ENCODE measurements at regions not wholly inside any gene's neighbourhood (a gene's known extent, or its start where the extent isn't known, plus 50 kb on each side); places are given as distances from the start of the nearest gene placed in this dataset.

- H3K4me3 Mint-ChIP-seq, result no peak overlapping the region
- no peak for ATAC-seq (replicated peaks in 1 of 2)
- H3K9me3 Mint-ChIP-seq, result no peaks in the 10 kb centered on the region
- no peaks in the 10 kb centered on the region for H3K36me3 Mint-ChIP-seq (ENCODE audit: insufficient read depth in 2 of 2)
- no peak overlapping the region for H3K27ac Mint-ChIP-seq
- H3K4me1 Mint-ChIP-seq (ENCODE audit: low read depth), result peaks cover 10% of the 10 kb centered on the region
- DNase-seq, result peak; percentile 3
- no peaks in the 10 kb centered on the region for H3K27me3 Mint-ChIP-seq (ENCODE audit: low read depth)
These were observed 242.8 kb upstream of the UBE2E2 start for GRCh38 chr3:22960105-22960984.

- Mint-ChIP-seq H3K27me3 (ENCODE audit: low read depth) (no peaks in the 10 kb centered on the region), H3K9me3 (no peaks in the 10 kb centered on the region), H3K4me3 (no peak overlapping the region), H3K36me3 (ENCODE audit: insufficient read depth in 2 of 2) (no peaks in the 10 kb centered on the region), H3K4me1 (ENCODE audit: low read depth) (peaks cover 10% of the 10 kb centered on the region), H3K27ac (no peak overlapping the region)
- DNase-seq (no peak), ATAC-seq (replicated peaks in 1 of 2) (no peak)
These were observed 240.9 kb upstream of the UBE2E2 start for GRCh38 chr3:22962244-22962643.

DNA sequence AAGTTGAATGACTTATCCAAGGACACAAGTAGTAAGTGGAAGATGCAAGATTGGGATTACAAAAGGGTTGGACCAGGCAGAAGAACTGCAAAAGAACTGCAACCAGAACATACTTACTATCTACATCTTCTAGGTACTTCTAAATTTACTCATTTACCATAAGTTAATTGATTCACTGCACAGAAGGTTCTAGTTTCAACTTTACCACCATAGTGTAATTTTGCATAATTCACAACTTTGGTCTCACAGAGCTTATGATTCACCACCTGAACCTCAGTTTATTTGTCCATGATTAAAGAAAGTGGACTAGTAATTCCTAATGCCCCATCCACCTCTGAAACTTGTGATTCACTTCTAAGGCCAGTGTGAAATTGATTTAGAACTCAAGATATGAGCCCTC is 236.8 kb upstream of the UBE2E2 start:
- no peaks in the 10 kb centered on the region for H3K9me3 Mint-ChIP-seq
- no peaks in the 10 kb centered on the region for H3K4me1 Mint-ChIP-seq (ENCODE audit: low read depth)
- DNase-seq, result no peak
- H3K36me3 Mint-ChIP-seq (ENCODE audit: insufficient read depth in 2 of 2), result no peaks in the 10 kb centered on the region
- H3K4me3 Mint-ChIP-seq, result no peak overlapping the region
- no peak for ATAC-seq (replicated peaks in 1 of 2)
- no peaks in the 10 kb centered on the region for H3K27me3 Mint-ChIP-seq (ENCODE audit: low read depth)
- no peak overlapping the region for H3K27ac Mint-ChIP-seq

DNA sequence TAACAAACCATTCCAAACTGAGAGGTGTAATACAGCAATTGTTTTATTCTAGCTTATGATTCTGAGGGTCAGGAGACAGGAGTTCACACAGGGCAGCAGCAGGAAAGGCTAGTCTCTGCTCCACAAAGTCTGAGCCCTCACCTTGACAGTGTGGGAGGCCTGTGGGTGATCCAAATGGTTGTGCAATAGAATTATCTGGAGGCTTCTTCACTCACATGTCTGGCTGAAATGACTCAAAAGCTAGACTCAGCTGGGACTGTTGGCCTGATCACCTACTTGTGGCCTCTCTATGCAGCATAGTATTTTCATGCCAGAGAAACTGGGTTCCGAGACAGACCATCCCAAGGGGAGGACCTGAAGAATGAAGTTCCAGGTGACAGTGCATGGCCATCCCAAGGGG is 233.9 kb upstream of the UBE2E2 start:
- H3K27ac Mint-ChIP-seq, result no peak overlapping the region
- no peaks in the 10 kb centered on the region for H3K9me3 Mint-ChIP-seq
- DNase-seq, result no peak
- no peaks in the 10 kb centered on the region for H3K36me3 Mint-ChIP-seq (ENCODE audit: insufficient read depth in 2 of 2)
- H3K27me3 Mint-ChIP-seq (ENCODE audit: low read depth), result no peaks in the 10 kb centered on the region
- no peak overlapping the region for H3K4me3 Mint-ChIP-seq
- no peaks in the 10 kb centered on the region for H3K4me1 Mint-ChIP-seq (ENCODE audit: low read depth)
- no peak for ATAC-seq (replicated peaks in 1 of 2)

- no peaks in the 10 kb centered on the region for H3K36me3 Mint-ChIP-seq (ENCODE audit: insufficient read depth in 2 of 2)
- no peaks in the 10 kb centered on the region for H3K27me3 Mint-ChIP-seq (ENCODE audit: low read depth)
- no peaks in the 10 kb centered on the region for H3K4me1 Mint-ChIP-seq (ENCODE audit: low read depth)
- H3K9me3 Mint-ChIP-seq, result no peaks in the 10 kb centered on the region
- DNase-seq (no peak), ATAC-seq (replicated peaks in 1 of 2) (no peak)
- H3K27ac Mint-ChIP-seq, result no peak overlapping the region
- H3K4me3 Mint-ChIP-seq, result no peak overlapping the region
These were observed 231.6 kb upstream of the UBE2E2 start for GRCh38 chr3:22971497-22971896.

- H3K27ac Mint-ChIP-seq, result no peak overlapping the region
- DNase-seq (no peak), ATAC-seq (replicated peaks in 1 of 2) (no peak)
- no peak overlapping the region for H3K4me3 Mint-ChIP-seq
- no peaks in the 10 kb centered on the region for H3K36me3 Mint-ChIP-seq (ENCODE audit: insufficient read depth in 2 of 2)
- no peaks in the 10 kb centered on the region for H3K9me3 Mint-ChIP-seq
- no peaks in the 10 kb centered on the region for H3K27me3 Mint-ChIP-seq (ENCODE audit: low read depth)
- H3K4me1 Mint-ChIP-seq (ENCODE audit: low read depth), result peaks cover 4% of the 10 kb centered on the region
These were observed 226.1 kb upstream of the UBE2E2 start for GRCh38 chr3:22977042-22977441.

DNA sequence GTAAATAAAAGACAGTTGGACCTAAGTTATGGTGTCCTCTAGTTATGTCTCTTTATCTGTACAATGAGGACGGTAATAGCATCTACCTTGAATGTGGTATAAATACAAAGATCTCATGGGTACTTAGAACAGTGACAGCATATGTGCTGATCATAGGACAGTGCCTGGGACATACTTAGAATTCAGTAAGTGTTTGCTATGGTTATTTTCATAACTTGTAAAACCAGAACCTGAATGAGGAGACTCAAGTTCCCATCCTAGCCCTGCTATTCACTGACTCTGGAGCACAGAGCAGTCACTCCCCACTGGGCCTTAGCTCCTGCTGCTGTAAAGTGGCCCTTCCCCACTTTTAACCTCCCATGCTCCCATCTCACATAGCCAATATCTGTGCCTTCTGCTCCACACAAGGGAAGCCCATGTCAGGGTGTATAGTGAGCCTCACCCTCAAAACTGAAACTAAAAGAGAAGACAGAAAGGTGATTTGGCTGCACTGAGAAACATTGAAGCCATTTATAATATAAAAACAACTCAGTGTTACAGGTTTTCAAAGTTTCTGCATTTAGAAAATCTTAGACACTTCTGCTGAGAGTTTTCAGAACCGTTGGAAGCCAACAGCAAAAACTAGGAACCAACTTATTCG is 225.4 kb upstream of the UBE2E2 start:
- ATAC-seq (replicated peaks in 1 of 2) (no peak), DNase-seq (no peak)
- no peaks in the 10 kb centered on the region for H3K27me3 Mint-ChIP-seq (ENCODE audit: low read depth)
- H3K9me3 Mint-ChIP-seq, result no peaks in the 10 kb centered on the region
- H3K4me1 Mint-ChIP-seq (ENCODE audit: low read depth), result peaks cover 4% of the 10 kb centered on the region
- no peaks in the 10 kb centered on the region for H3K36me3 Mint-ChIP-seq (ENCODE audit: insufficient read depth in 2 of 2)
- no peak overlapping the region for H3K27ac Mint-ChIP-seq
- no peak overlapping the region for H3K4me3 Mint-ChIP-seq

DNA sequence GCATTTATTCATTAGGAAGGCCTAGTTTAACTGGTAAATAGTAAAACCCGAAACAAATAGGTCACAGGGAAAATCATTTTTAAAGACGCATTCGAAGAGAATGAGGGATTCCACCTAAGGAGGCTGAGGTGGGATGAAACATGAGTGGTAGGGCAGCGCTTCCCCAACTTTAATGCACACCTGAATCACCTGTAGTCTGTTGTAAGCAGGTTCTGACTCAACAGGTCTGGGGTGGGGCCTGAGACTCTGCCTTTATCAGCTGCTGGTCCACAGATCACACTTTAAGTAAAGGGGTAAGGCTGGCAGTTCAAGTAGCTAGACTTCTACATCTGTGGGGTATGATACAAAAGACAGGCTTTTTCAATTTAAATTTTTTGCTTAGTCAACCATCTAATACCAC is 223.5 kb upstream of the UBE2E2 start:
- Mint-ChIP-seq H3K9me3 (peaks cover 0 to 2% of the 10 kb centered on the region in 2 donors), H3K4me3 (no peak overlapping the region), H3K36me3 (ENCODE audit: insufficient read depth in 2 of 2) (no peaks in the 10 kb centered on the region), H3K4me1 (ENCODE audit: low read depth) (peaks cover 4% of the 10 kb centered on the region), H3K27ac (no peak overlapping the region), H3K27me3 (ENCODE audit: low read depth) (no peaks in the 10 kb centered on the region)
- no peak for DNase-seq
- no peak for ATAC-seq (replicated peaks in 1 of 2)

- peaks cover 4% of the 10 kb centered on the region for H3K4me1 Mint-ChIP-seq (ENCODE audit: low read depth)
- no peak for ATAC-seq (replicated peaks in 1 of 2)
- peaks cover 0 to 4% of the 10 kb centered on the region in 2 donors for H3K9me3 Mint-ChIP-seq
- no peak for DNase-seq
- H3K4me3 Mint-ChIP-seq, result no peak overlapping the region
- H3K36me3 Mint-ChIP-seq (ENCODE audit: insufficient read depth in 2 of 2), result no peaks in the 10 kb centered on the region
- H3K27me3 Mint-ChIP-seq (ENCODE audit: low read depth), result no peaks in the 10 kb centered on the region
- H3K27ac Mint-ChIP-seq, result no peak overlapping the region
These were observed 222.8 kb upstream of the UBE2E2 start for GRCh38 chr3:22980346-22980745.

DNA sequence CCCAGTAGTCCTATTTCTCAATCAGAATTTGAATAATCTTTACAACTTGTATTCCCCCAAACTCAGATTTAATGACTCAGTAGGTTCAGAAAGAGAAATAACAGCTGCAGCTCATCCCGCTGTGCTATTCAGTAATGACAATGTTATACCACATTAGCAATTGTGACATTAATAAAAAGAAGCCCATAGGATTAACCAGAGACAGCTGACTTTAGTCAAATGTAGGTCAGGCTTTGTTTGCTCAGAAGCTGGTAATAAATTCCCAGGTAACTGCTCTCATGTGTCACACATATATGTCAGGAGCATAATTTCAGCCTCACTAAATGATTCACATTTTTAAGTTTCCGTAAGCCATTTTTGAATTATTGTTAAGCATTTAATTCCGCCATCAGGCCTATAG is 222.0 kb upstream of the UBE2E2 start:
- Mint-ChIP-seq H3K4me1 (ENCODE audit: low read depth) (peaks cover 4% of the 10 kb centered on the region), H3K27me3 (ENCODE audit: low read depth) (no peaks in the 10 kb centered on the region), H3K27ac (no peak overlapping the region), H3K4me3 (no peak overlapping the region), H3K9me3 (peaks cover 2 to 4% of the 10 kb centered on the region in 2 donors), H3K36me3 (ENCODE audit: insufficient read depth in 2 of 2) (no peaks in the 10 kb centered on the region)
- no peak for DNase-seq
- ATAC-seq (replicated peaks in 1 of 2), result no peak

- H3K36me3 Mint-ChIP-seq (ENCODE audit: insufficient read depth in 2 of 2), result no peaks in the 10 kb centered on the region
- H3K9me3 Mint-ChIP-seq, result peaks cover 2 to 4% of the 10 kb centered on the region in 2 donors
- no peak overlapping the region for H3K27ac Mint-ChIP-seq
- no peak for ATAC-seq (replicated peaks in 1 of 2)
- DNase-seq, result no peak
- no peaks in the 10 kb centered on the region for H3K27me3 Mint-ChIP-seq (ENCODE audit: low read depth)
- peaks cover 4% of the 10 kb centered on the region for H3K4me1 Mint-ChIP-seq (ENCODE audit: low read depth)
- no peak overlapping the region for H3K4me3 Mint-ChIP-seq
These were observed 221.3 kb upstream of the UBE2E2 start for GRCh38 chr3:22981861-22982260.

- no peak overlapping the region for H3K27ac Mint-ChIP-seq
- H3K4me1 Mint-ChIP-seq (ENCODE audit: low read depth), result no peaks in the 10 kb centered on the region
- no peaks in the 10 kb centered on the region for H3K27me3 Mint-ChIP-seq (ENCODE audit: low read depth)
- DNase-seq (no peak), ATAC-seq (replicated peaks in 1 of 2) (no peak)
- peaks cover 2 to 4% of the 10 kb centered on the region in 2 donors for H3K9me3 Mint-ChIP-seq
- H3K4me3 Mint-ChIP-seq, result no peak overlapping the region
- H3K36me3 Mint-ChIP-seq (ENCODE audit: insufficient read depth in 2 of 2), result no peaks in the 10 kb centered on the region
These were observed 220.0 kb upstream of the UBE2E2 start for GRCh38 chr3:22982981-22983587.

GRCh38 chr3:22986958-22987357 is 216.2 kb upstream of the UBE2E2 start:
- H3K9me3 Mint-ChIP-seq, result peaks cover 4 to 5% of the 10 kb centered on the region in 2 donors
- no peaks in the 10 kb centered on the region for H3K36me3 Mint-ChIP-seq (ENCODE audit: insufficient read depth in 2 of 2)
- no peaks in the 10 kb centered on the region for H3K4me1 Mint-ChIP-seq (ENCODE audit: low read depth)
- DNase-seq, result no peak
- H3K27ac Mint-ChIP-seq, result no peak overlapping the region
- ATAC-seq (replicated peaks in 1 of 2), result no peak
- H3K4me3 Mint-ChIP-seq, result no peak overlapping the region
- H3K27me3 Mint-ChIP-seq (ENCODE audit: low read depth), result no peaks in the 10 kb centered on the region
